AG04449 (cell line): ENCODE measurements at regions not wholly inside any gene's neighbourhood (a gene's known extent, or its start where the extent isn't known, plus 50 kb on each side); places are given as distances from the start of the nearest gene placed in this dataset.

Experiments
- CTCF ChIA-PET: fragments of 350-600 bp; formaldehyde crosslinking; extraction: SDS; loops from one replicate; lab custom pipeline; 2021; ENCODE audit warnings: antibody characterized with exemption; lab: Yijun Ruan, JAX
- POLR2A ChIA-PET: fragments of 400-600, 350-600 bp; formaldehyde crosslinking; extraction: SDS; loops from one replicate; lab custom pipeline; 2020; ENCODE audit warnings: antibody characterized with exemption, inconsistent platforms; lab: Yijun Ruan, JAX
- DNase-seq: peaks from one replicate; pipeline ENCODE4 v3.0.0-alpha.2; 2010; ENCODE audit warnings: low read depth, low spot score
- H3K4me3 ChIP-seq: 2 replicates; pipeline ENCODE4 v1.5.1; 2011; ENCODE audit warnings: low read depth, mild to moderate bottlenecking, control low read depth, low read length
- CTCF ChIP-seq: IDR thresholded peaks from one replicate; pipeline ENCODE4 v1.5.1; 2011; ENCODE audit warnings: mild to moderate bottlenecking, moderate library complexity, low read length, control low read depth, inconsistent platforms; ENCODE audit not compliant: insufficient read depth; ENCODE audit errors: missing control alignments

- TF ChIP-seq CTCF: no peak
These were observed 116.6 kb downstream of the SH2D1A start for GRCh38 chrX:124462931-124463330.

DNA sequence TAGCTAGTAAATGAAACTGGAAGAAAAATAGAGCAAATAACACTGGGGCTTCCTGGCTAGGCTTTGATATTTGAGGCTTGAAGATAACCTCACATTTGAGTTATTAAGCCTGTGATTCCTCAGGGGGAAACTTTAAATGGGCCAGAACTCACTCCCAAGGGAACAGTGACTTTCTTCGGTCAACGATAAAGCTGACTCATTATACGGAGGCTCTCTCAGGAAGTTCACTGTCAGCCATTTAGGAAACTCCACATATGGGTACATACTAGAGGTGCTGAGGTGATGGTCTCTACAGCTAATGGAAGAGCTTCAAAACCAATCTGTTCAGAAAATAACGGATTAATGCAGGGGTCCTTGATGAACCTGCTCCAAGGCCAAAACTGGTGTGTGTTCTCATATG lies 120.8 kb downstream of the SH2D1A start:
- no peak for DNase-seq
- CTCF ChIA-PET: no interaction called here
- no peak overlapping the region for H3K4me3 ChIP-seq
- POLR2A ChIA-PET: no interaction called here
- TF ChIP-seq CTCF: no peak

More at GRCh38 chrX:124462931-124463330, 116.6 kb downstream of the SH2D1A start:
- ChIA-PET POLR2A (no interaction called here), CTCF (no interaction called here)
- no peak overlapping the region for H3K4me3 ChIP-seq
- no peak for DNase-seq

- no peak for DNase-seq
- H3K4me3 ChIP-seq: no peak overlapping the region
- no peak for TF ChIP-seq CTCF
- ChIA-PET CTCF (no interaction called here), POLR2A (no interaction called here)
These were observed 129.0 kb downstream of the SH2D1A start for GRCh38 chrX:124475358-124475757.

GRCh38 chrX:124476562-124476961 lies 130.2 kb downstream of the SH2D1A start:
- DNase-seq: no peak
- POLR2A ChIA-PET: no interaction called here

DNA sequence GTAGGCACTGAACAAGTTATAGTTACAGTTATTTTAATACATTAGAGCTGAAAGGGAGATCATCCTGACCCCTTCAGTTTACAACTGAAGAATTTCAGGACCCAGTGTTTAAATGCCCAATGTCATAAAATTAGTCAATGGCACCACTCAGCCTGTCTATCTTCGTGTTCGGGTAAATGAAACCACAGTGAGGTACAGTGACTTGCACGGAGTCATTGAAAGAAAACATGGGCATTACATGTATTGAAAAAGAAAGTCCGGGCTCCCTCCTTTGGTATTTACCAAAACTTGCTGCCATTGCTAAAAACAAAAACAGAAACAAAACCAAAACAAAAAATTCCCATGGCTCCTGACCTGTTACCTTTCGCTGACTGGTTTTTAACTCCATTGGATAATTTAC lies 131.7 kb downstream of the SH2D1A start:
- ChIA-PET POLR2A (no interaction called here), CTCF (no interaction called here)
- no peak for TF ChIP-seq CTCF
- no peak overlapping the region for H3K4me3 ChIP-seq
- DNase-seq: no peak

More at GRCh38 chrX:124476562-124476961, 130.2 kb downstream of the SH2D1A start:
- no peak overlapping the region for H3K4me3 ChIP-seq
- CTCF ChIA-PET: no interaction called here
- no peak for TF ChIP-seq CTCF

- no peak for DNase-seq
- no peak for TF ChIP-seq CTCF
- ChIA-PET CTCF (no interaction called here), POLR2A (no interaction called here)
- H3K4me3 ChIP-seq: no peak overlapping the region
These were observed 142.2 kb downstream of the SH2D1A start for GRCh38 chrX:124488412-124489161.
